Neuronal stem cell (in vitro differentiated cells): ENCODE measurements at regions not wholly inside any gene's neighbourhood (a gene's known extent, or its start where the extent isn't known, plus 50 kb on each side); places are given as distances from the start of the nearest gene placed in this dataset.

Experiments used
- DNase-seq: peaks from one replicate; pipeline ENCODE4 v3.0.0-alpha.2; 2013; ENCODE audit warnings: low spot score
- H2AFZ ChIP-seq: one replicate; pipeline ENCODE4 v1.6.1; 2013; ENCODE audit warnings: mild to moderate bottlenecking, low read length, inconsistent platforms
- H2AK5ac ChIP-seq: 2 replicates; pipeline ENCODE4 v1.6.1; 2013; ENCODE audit warnings: low read depth, mild to moderate bottlenecking, inconsistent platforms, low read length, moderate library complexity, mixed read lengths
- H2BK120ac ChIP-seq: 2 replicates; pipeline ENCODE4 v1.6.1; 2013; ENCODE audit warnings: low read depth, mild to moderate bottlenecking, inconsistent platforms, low read length, moderate library complexity, mixed read lengths
- H2BK12ac ChIP-seq: one replicate; pipeline ENCODE4 v1.6.1; 2013; ENCODE audit warnings: low read length, inconsistent platforms
- H2BK15ac ChIP-seq: 2 replicates; pipeline ENCODE4 v1.6.1; 2013; ENCODE audit warnings: mild to moderate bottlenecking, low read length, inconsistent platforms, mixed read lengths
- H2BK5ac ChIP-seq: one replicate; pipeline ENCODE4 v1.6.1; 2013; ENCODE audit warnings: inconsistent platforms, mild to moderate bottlenecking, low read length, moderate library complexity
- H3K14ac ChIP-seq: one replicate; pipeline ENCODE4 v1.6.1; 2013; ENCODE audit warnings: low read length, inconsistent platforms
- H3K18ac ChIP-seq: 2 replicates; pipeline ENCODE4 v1.6.1; 2013; ENCODE audit warnings: low read length, inconsistent platforms
- H3K23ac ChIP-seq: 2 replicates; pipeline ENCODE4 v1.6.1; 2013; ENCODE audit warnings: low read depth, mild to moderate bottlenecking, mixed read lengths, low read length, inconsistent platforms; ENCODE audit not compliant: poor library complexity
- H3K27ac ChIP-seq: replicated peaks from 3 replicates; pipeline ENCODE4 v1.5.1; 2013; ENCODE audit warnings: low read length, inconsistent platforms
- H3K27me3 ChIP-seq, 3 experiments: 2 replicates each; pipeline ENCODE4 v1.6.1; 2013; ENCODE audit warnings: low read length in 3 of 3, mild to moderate bottlenecking in 2 of 3, inconsistent platforms in 1 of 3, low read depth in 1 of 3, mixed read lengths in 1 of 3, moderate library complexity in 1 of 3; ENCODE audit not compliant: control insufficient read depth in 3 of 3, insufficient read depth in 3 of 3
- H3K36me3 ChIP-seq, 2 donors: replicated peaks in 1 of 2; 2 replicates each; pipeline ENCODE4 v1.6.1; 2013; ENCODE audit warnings: low read length in 2 of 2; ENCODE audit not compliant: control insufficient read depth in 2 of 2, insufficient read depth in 2 of 2
- H3K4ac ChIP-seq: 2 replicates; pipeline ENCODE4 v1.6.1; 2013; ENCODE audit warnings: inconsistent platforms, mild to moderate bottlenecking, low read length, moderate library complexity
- H3K4me1 ChIP-seq, 2 donors: 1 replicate in 1 of 2; 2 replicates in 1 of 2; pipeline ENCODE4 v1.6.1; 2013; ENCODE audit warnings: low read length in 2 of 2, low read depth in 1 of 2; ENCODE audit not compliant: control insufficient read depth in 2 of 2, insufficient read depth in 1 of 2
- H3K4me2 ChIP-seq: one replicate; pipeline ENCODE4 v1.6.1; 2013; ENCODE audit warnings: mild to moderate bottlenecking, low read length, inconsistent platforms; ENCODE audit not compliant: insufficient read depth, poor library complexity, severe bottlenecking
- H3K4me3 ChIP-seq, 2 donors: 2 replicates each; pipeline ENCODE4 v1.5.1; 2013; ENCODE audit warnings: low read length in 2 of 2, mild to moderate bottlenecking in 2 of 2, inconsistent platforms in 1 of 2, moderate library complexity in 1 of 2
- H3K79me1 ChIP-seq: one replicate; pipeline ENCODE4 v1.6.1; 2013; ENCODE audit warnings: low read depth, mild to moderate bottlenecking, inconsistent platforms, low read length, moderate library complexity
- H3K9ac ChIP-seq: one replicate; pipeline ENCODE4 v1.6.1; 2013; ENCODE audit warnings: mild to moderate bottlenecking, low read depth, low read length, inconsistent platforms; ENCODE audit not compliant: poor library complexity
- H3K9me3 ChIP-seq, 2 donors: replicated peaks in 1 of 2; 2 replicates each; pipeline versions ENCODE3 to v1.6.1; 2013; ENCODE audit warnings: low read length in 2 of 2, mild to moderate bottlenecking in 2 of 2, inconsistent platforms in 1 of 2, low read depth in 1 of 2, mixed read lengths in 1 of 2, moderate library complexity in 1 of 2; ENCODE audit not compliant: control insufficient read depth in 2 of 2, insufficient read depth in 1 of 2
- H4K8ac ChIP-seq: one replicate; pipeline ENCODE4 v1.6.1; 2013; ENCODE audit warnings: low read depth, mild to moderate bottlenecking, inconsistent platforms, low read length, moderate library complexity
- H4K91ac ChIP-seq: one replicate; pipeline ENCODE4 v1.6.1; 2013; ENCODE audit warnings: low read length, low read depth, mild to moderate bottlenecking, inconsistent platforms; ENCODE audit not compliant: poor library complexity
- WGBS, 2 donors: extraction: QIAGEN DNeasy Blood & Tissue Kit; methylation state at CpG; one replicate each; pipeline ENCODE4 v1.1.7; 2013; ENCODE audit warnings: missing lambda C conversion rate in 2 of 2, mixed read lengths in 1 of 2; ENCODE audit not compliant: insufficient read length in 2 of 2, insufficient replicate concordance in 1 of 2; ENCODE audit errors: extremely low coverage in 2 of 2; 5-methylcytosine and 5-hydroxymethylcytosine counted together

DNA sequence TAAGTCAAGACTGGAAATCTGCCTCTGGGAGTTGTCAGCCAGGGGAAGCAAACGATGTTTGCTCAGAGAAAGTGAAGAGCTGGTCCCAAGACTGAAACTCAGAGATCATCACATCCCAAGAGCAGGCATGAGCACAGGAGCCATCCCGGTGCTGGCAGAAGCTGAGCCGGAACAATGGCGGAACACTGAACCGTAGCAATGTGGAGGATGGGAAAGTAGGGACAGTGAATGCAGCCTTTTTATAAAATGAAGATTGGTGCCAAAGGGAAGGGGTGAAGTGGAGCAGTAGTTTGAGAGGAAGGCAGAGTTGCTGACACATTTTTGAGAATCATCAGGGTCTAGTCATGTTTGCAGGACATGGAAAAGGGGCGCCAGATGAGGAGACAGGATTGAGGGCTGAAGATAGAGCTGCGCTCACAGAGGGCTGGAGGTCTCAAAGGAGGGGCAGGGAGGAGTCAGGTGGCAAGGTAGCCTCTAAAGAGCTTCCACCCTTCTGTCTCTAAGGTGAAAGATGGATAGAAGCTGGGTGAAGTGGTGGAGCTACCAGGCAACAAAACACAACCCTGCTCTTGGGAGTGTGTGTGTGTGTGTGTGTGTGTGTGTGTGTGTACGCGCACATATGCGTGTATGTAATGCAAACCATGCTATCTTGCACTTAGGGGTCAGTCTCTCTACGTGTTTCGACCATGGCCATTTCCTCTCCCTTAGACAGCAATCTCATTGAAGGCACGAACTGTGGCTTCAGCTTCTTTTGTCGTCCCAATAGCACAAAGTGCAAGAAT is 94.3 kb upstream of the IRF2BP2 start:
- Histone ChIP-seq H3K9ac (no peak overlapping the region), H3K27ac (no peak overlapping the region), H4K8ac (no peak overlapping the region), H3K27me3 (no peaks in the 10 kb centered on the region), H2BK15ac (no peak overlapping the region), H3K14ac (no peak overlapping the region), H3K9me3 (peaks cover 0 to 2% of the 10 kb centered on the region in 2 donors), H3K18ac (no peak overlapping the region), H2AK5ac (no peak overlapping the region), H3K23ac (peak overlapping the region; percentile 8), H3K36me3 (no peaks in the 10 kb centered on the region), H2AFZ (no peak overlapping the region), H3K79me1 (no peaks in the 10 kb centered on the region), H3K4me1 (peaks cover 2 to 5% of the 10 kb centered on the region in 2 donors), H4K91ac (no peak overlapping the region), H3K4ac (no peak overlapping the region), H3K4me2 (no peak overlapping the region), H2BK120ac (no peak overlapping the region), H3K4me3 (no peak overlapping the region), H2BK5ac (no peak overlapping the region), H2BK12ac (no peak overlapping the region)
- no peak for DNase-seq
- no CpG with 5 or more reads among the region's 14 CpGs for WGBS, 2 donors

DNA sequence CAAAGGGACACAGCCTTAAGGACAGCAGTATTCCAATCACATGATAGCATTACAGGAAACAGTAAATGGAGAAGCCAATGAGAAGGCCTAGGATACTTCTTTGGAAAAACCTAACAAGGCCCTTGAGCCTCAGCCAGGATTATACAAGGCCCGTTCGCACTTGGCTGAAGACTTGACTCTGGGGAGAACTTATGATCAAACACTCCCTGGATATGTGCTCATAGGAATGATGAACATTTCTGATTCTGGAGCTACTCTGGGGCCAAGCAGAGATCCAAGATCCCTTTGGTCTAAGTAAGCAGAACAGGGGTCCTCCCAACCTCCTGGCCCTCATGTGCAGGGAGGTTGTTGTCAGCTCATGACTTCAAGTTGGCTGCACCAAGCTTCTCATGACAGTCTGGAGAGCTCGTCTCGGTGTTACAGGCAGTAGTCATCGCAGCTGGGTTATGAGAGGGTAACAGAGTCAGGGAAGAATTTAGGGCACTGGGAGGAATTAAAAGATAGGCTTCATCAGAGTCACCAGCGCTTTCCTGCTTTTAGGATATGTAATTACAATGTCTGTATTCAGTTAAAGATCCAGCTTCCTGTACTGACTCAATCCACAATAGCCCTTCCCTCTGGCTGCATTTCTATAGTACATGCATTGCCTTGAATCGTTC is 92.5 kb upstream of the IRF2BP2 start:
- Histone ChIP-seq H2BK120ac (no peak overlapping the region), H4K91ac (no peak overlapping the region), H4K8ac (no peak overlapping the region), H2BK5ac (no peak overlapping the region), H3K36me3 (no peaks in the 10 kb centered on the region), H3K4me2 (no peak overlapping the region), H3K27ac (no peak overlapping the region), H3K9ac (no peak overlapping the region), H3K9me3 (no peaks in the 10 kb centered on the region), H3K4ac (no peak overlapping the region), H3K23ac (no peak overlapping the region), H3K79me1 (no peaks in the 10 kb centered on the region), H2AK5ac (no peak overlapping the region), H2BK15ac (no peak overlapping the region), H3K4me1 (peaks cover 3 to 5% of the 10 kb centered on the region in 2 donors), H3K18ac (no peak overlapping the region), H3K4me3 (no peak overlapping the region), H2BK12ac (no peak overlapping the region), H3K27me3 (no peaks in the 10 kb centered on the region), H3K14ac (no peak overlapping the region), H2AFZ (no peak overlapping the region)
- DNase-seq, result no peak
- WGBS, 2 donors, result no CpG with 5 or more reads among the region's 7 CpGs

- no peak overlapping the region for H2AK5ac ChIP-seq
- no peak overlapping the region for H4K91ac ChIP-seq
- no peak overlapping the region for H2AFZ ChIP-seq
- H2BK120ac ChIP-seq, result no peak overlapping the region
- H3K4me2 ChIP-seq, result no peak overlapping the region
- no peak overlapping the region for H2BK15ac ChIP-seq
- no peaks in the 10 kb centered on the region for H3K9me3 ChIP-seq
- H3K79me1 ChIP-seq, result no peaks in the 10 kb centered on the region
- no peak overlapping the region for H2BK5ac ChIP-seq
- no peak for DNase-seq
- H3K4ac ChIP-seq, result no peak overlapping the region
- H3K18ac ChIP-seq, result no peak overlapping the region
- no peak overlapping the region for H3K4me3 ChIP-seq
- no peaks in the 10 kb centered on the region for H3K36me3 ChIP-seq
- peaks cover 5% of the 10 kb centered on the region in 2 donors for H3K4me1 ChIP-seq
- H3K27me3 ChIP-seq, result no peaks in the 10 kb centered on the region
- no peak overlapping the region for H3K9ac ChIP-seq
- no peak overlapping the region for H2BK12ac ChIP-seq
- no CpG with 5 or more reads among the region's 6 CpGs for WGBS, 2 donors
- no peak overlapping the region for H3K14ac ChIP-seq
- no peak overlapping the region for H3K27ac ChIP-seq
- H3K23ac ChIP-seq, result no peak overlapping the region
- H4K8ac ChIP-seq, result no peak overlapping the region
Measured at GRCh38 chr1:234701737-234702341, 91.9 kb upstream of the IRF2BP2 start.
